NCI-H1417 (cell line): ENCODE measurements at regions not wholly inside any gene's neighbourhood (a gene's known extent, or its start where the extent isn't known, plus 50 kb on each side); places are given as distances from the start of the nearest gene placed in this dataset.
"Not testable (repeated sequence)": the region's sequence is repeated elsewhere in the genome, so short reads cannot be mapped to it uniquely, and the experiment has no call there.

Source experiments
- DNase-seq, 3 experiments: peaks; one replicate each; lab custom pipeline; 2025; lab: John Stamatoyannopoulos, UW

GRCh38 chr5:92561411-92561959, 1019.5 kb downstream of the NR2F1-AS1 start:
- peak in 1 of 3 experiments; percentile 17 for DNase-seq

GRCh38 chr5:92560698-92561401, 1020.2 kb downstream of the NR2F1-AS1 start:
- peak in 1 of 3 experiments; percentile 13 for DNase-seq

- DNase-seq, result no peak
Observed at GRCh38 chr5:92559781-92560180, 1021.2 kb downstream of the NR2F1-AS1 start.

GRCh38 chr5:92559331-92559730, 1021.7 kb downstream of the NR2F1-AS1 start:
- DNase-seq, result no peak

- DNase-seq, result no peak
Observed at GRCh38 chr5:92556747-92557146, 1024.3 kb downstream of the NR2F1-AS1 start.

GRCh38 chr5:92554447-92555085, 1026.5 kb downstream of the NR2F1-AS1 start:
- no peak for DNase-seq

- DNase-seq, result no peak
Observed at GRCh38 chr5:92553326-92553725, 1027.7 kb downstream of the NR2F1-AS1 start.

- DNase-seq, result peak in 1 of 3 experiments; percentile 22
Observed at GRCh38 chr5:92552206-92553160, 1028.5 kb downstream of the NR2F1-AS1 start.

GRCh38 chr5:92548346-92548745, 1032.7 kb downstream of the NR2F1-AS1 start:
- DNase-seq, result no peak

GRCh38 chr5:92544596-92544995, 1036.4 kb downstream of the NR2F1-AS1 start:
- no peak for DNase-seq

- no peak for DNase-seq
Observed at GRCh38 chr5:92544036-92544435, 1037.0 kb downstream of the NR2F1-AS1 start.

GRCh38 chr5:92543201-92543600, 1037.8 kb downstream of the NR2F1-AS1 start:
- DNase-seq, result no peak

- not testable (repeated sequence) for DNase-seq
Observed at GRCh38 chr5:92542017-92542416, 1039.0 kb downstream of the NR2F1-AS1 start.

GRCh38 chr5:92527311-92528078, 1053.5 kb downstream of the NR2F1-AS1 start:
- no peak for DNase-seq

GRCh38 chr5:92525131-92525530, 1055.9 kb downstream of the NR2F1-AS1 start:
- no peak for DNase-seq

GRCh38 chr5:92519811-92520632, 1061.0 kb downstream of the NR2F1-AS1 start:
- peak in 1 of 3 experiments; percentile 6 for DNase-seq

GRCh38 chr5:92518318-92518904, 1062.6 kb downstream of the NR2F1-AS1 start:
- DNase-seq, result peak in 2 of 3 experiments; percentile 1 to 22

- no peak for DNase-seq
Observed at GRCh38 chr5:92514896-92515295, 1066.1 kb downstream of the NR2F1-AS1 start.

GRCh38 chr5:92513067-92513466, 1068.0 kb downstream of the NR2F1-AS1 start:
- DNase-seq, result no peak

GRCh38 chr5:92508271-92508670, 1072.7 kb downstream of the NR2F1-AS1 start:
- DNase-seq, result no peak
